Muscle of arm (tissue), 1 donor: ENCODE measurements at regions not wholly inside any gene's neighbourhood (a gene's known extent, or its start where the extent isn't known, plus 50 kb on each side); places are given as distances from the start of the nearest gene placed in this dataset.

ENCODE experiments used
- DNase-seq: peaks from one replicate; pipeline ENCODE4 v3.0.0-alpha.2; 2013

DNA sequence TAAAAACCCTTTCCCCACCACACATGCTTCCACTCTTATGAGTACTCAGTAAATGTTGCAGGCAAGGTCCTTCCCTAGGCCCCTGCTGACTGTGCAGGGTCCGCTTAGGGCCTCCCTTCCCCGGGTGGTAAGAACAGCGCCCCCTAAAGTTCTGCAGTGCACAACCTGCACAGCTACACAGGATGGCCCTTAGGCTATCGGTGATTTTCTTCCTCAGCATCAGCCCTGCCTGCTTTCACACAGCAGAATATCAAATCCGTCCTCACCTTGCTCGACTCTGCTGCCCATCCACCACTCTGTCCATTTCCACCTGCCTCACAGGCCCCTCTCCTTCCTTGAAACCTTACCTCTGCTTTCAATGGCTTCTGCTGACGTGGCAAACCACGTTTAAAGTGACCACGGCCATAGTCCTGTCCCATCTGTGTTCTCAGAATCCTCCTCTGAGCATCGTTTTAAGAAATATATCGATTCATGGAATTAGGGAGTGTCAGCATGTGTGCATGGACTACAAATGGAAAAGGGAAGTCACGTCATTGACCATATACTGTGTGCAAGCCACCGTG, 51.4 kb upstream of the TMEM132E start:
- DNase-seq: no peak

DNA sequence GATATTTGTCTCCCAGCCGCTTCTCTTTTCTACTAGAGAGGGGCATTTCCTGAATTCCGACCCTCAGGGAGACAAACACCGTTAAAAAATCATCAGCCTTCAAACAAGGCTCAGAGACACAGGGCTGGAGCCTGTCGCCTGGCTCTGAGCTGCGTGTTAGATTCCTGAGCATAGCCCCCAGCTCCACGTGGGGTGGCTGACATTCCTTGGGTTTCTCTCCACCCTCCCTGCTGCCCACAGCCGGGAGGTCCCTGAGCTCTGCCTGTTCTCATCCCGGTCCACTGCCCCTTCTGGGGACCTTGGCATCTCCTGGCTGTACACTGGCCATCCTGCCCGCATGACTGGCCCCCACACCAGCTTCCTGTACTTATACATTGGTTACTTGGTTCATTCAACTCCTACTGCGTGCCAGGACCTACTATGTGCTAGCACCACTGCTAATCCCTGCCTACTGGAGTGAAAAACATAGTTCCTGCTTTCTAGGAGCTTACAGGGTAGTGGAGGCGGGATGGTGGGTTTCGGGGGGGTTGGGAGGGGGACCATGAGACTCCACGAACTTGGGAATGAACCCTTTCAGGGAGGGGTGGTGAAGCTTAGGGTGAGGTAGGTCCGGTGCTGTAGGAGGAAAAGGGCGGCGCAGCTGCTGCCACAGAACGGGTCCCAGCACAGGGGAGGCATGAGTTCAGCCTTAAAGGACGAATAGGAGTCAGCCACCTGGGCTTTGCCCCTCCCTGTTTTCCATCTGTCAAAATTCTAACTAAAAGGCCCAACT, 52.1 kb upstream of the TMEM132E start:
- no peak for DNase-seq

- no peak for DNase-seq
Observed at GRCh38 chr17:34525651-34526050, 53.7 kb upstream of the TMEM132E start.

DNA sequence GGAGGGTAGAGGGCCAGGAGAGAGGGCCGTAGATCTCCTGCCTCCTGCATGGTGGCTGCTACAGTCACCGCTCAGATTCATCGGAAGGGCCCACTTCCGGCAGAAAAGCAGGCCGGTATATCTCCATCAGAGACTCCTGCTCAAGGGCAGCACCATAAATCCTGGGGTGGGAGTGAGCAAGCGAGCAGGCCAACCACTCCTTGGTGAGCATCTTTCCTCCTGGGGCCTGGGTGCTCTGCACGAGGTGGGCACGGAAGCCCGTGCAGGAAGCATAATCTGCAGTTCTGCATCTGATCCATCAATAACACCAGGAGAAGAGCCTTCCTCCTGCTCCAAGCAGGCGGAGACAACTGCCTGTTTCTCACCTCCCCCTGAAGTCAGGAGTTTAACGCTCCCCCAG, 57.4 kb upstream of the TMEM132E start:
- DNase-seq: no peak

DNA sequence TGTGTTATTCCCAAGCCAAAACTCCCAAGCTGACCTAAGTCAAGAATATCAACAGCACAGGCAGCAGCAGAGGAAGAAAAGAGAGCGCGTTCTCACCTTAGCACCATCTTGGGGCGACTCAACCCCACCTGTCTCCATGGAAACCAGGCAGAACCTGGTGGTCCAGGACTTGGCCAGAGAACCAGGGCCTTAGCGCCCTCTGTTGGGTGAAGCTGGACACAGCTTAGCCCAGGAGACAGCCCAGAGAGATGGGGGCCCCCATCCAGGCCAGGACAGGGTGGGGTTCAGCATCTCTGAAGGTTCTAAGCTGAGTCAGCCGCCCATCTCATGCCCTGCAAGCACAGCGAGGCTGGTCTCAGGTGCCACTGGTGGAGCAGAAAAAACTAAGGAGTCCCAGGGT, 60.1 kb upstream of the TMEM132E start:
- no peak for DNase-seq

DNA sequence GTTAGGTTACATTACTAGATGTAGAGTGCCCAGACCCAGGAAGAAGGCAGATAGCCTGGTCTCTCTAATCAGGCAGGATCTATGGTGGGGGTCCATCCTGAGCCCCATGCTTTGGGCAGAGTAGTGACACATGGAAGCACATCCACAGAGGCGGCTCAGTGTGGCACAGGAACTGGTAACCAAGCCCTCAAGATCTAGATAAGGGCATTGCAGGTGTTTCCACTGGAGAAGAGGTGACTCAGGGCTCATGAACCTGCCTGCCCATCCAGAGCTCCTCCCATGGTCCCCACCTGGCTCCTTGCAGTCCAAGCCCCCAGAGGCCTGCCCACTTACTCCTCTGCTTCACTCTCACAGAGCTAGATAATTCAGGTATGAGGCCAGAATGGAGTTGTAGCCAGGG, 62.0 kb upstream of the TMEM132E start:
- no peak for DNase-seq

DNA sequence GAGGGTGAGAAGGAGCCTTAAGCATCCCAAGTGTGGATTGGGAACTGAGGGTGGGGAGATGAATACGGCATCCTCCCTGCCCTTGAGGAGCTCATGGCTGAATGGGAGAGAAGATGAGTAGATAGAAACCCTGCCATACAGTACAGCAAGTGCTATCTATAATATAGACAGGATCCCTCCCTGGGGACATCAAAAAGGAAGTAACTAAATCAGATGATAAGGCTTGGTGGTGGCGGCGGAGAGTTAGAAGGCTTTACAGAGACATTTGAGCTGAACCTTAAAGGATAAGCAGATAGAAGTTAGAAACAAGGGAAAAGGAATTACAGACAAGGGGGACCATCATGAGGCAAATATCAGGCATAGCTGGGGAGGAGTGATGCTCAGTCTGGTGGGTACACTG, 67.5 kb upstream of the TMEM132E start:
- no peak for DNase-seq

DNA sequence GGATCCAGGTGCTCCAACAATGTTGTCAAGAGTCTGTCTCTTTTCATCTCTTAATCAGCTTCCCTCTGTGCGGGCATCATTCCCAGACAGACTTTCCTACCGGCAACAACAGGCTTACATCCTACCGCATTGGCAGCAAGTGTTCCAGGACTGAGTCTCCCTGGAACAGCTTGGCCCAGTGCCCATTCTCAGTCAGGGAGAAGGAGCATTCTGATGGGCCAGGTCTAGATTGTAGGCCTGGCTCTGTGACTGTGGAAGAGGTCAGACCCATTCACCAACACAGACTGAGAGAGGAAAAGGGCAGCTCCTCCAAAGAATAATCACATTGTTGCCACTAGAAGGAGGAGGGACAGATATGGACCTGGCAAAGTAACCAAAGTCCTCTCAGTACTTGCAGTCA, 68.1 kb upstream of the TMEM132E start:
- DNase-seq: no peak

DNA sequence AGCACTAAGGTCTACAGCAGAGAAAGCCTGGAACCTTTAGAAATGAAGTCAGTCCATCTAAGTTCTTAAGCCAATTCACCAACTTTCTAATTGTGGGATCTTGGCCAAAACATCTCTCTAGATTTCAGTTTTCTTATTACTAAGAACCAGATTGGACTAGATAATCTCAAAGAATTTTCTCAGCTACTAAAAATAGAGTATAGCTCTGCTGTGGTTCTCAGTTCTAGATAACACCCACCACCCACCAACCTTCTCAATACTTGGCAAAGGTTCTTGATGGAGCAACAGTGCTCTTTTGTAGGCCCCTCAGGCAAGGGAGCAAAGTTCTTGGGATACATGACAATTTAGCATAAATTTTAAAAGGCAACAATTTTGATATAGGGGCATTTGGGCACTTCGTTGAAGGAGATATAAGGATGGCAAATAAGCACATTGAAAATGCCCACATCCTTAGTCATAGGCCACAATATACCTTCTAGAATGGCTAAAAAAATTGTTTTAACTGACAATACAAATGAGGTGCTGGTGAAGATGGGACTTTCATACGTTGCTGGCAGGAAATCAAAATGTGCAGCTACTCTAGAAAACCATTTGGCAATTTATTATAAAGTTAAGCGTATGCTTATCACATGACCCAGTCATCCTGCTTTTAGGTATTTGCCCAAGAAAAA, 74.4 kb upstream of the TMEM132E start:
- no peak for DNase-seq

GRCh38 chr17:34503528-34504195, 75.7 kb upstream of the TMEM132E start:
- no peak for DNase-seq

- no peak for DNase-seq
Observed at GRCh38 chr17:34502426-34502825, 77.0 kb upstream of the TMEM132E start.

GRCh38 chr17:34499576-34499975, 79.8 kb upstream of the TMEM132E start:
- no peak for DNase-seq

DNA sequence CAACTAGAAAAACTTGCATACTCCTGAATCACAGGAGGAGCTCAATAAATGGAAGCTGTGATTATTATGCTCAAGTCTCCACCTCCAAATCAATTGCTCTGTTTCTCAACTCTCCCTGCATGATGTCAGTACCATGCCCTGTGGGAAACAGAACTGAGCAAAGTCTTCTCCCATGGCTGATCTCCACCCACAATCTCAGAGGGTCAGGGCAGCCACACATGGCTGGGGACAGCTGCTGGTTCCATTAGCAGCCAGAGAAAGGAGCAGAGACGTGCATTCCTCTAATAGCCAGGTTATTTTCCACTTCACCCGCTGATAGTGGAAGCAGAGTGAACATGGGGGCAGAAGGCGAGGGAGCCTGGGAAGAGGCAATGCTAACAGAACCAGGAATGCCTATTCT, 85.5 kb upstream of the TMEM132E start:
- no peak for DNase-seq

- no peak for DNase-seq
Observed at GRCh38 chr17:34487626-34488025, 91.8 kb upstream of the TMEM132E start.

- no peak for DNase-seq
Observed at GRCh38 chr17:34486761-34487160, 92.6 kb upstream of the TMEM132E start.

DNA sequence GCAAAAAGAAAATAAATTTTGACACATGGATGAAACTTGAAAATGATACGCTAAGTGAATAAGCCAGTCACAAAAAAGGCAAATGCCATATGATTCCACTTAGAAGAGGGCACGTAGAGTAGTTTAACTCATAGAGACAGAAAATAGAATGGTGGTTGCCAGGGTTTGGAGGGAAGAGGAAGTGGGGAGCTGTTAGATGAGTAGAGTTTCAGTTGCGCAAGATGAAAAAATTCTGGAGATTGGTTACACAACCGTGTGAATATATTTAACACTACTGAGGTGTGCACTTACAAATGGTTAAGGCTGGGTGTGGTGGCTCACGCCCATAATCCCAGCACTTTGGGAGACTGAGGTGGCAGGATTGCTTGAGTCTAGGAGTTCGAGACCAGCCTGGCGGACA, 93.4 kb upstream of the TMEM132E start:
- DNase-seq: no peak

GRCh38 chr17:34484193-34484733, 95.1 kb upstream of the TMEM132E start:
- no peak for DNase-seq

DNA sequence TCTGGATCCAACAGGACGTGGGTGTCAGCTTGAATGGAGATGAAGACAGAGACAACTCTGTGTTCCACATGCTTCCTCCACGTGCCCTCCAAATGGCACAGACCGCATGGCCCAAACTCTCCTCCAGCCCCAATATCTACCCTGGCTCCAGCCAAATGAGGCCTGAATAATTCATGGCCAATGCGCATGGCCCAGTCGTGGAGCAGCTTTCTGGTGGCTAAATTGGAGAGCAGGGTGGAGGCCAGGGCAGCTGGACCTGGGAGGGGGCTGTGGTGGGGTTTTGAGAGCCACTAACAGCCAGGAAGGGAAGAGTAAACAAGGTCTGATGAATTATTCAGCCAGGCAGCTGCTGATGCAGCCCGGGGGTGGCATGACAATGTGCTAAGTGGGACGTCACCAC, 96.7 kb upstream of the TMEM132E start:
- DNase-seq: no peak

GRCh38 chr17:34481779-34482178, 97.6 kb upstream of the TMEM132E start:
- DNase-seq: no peak

- no peak for DNase-seq
Observed at GRCh38 chr17:34479371-34479770, 100.0 kb upstream of the TMEM132E start.

- DNase-seq: no peak
Observed at GRCh38 chr17:34478244-34478643, 101.1 kb upstream of the TMEM132E start.

DNA sequence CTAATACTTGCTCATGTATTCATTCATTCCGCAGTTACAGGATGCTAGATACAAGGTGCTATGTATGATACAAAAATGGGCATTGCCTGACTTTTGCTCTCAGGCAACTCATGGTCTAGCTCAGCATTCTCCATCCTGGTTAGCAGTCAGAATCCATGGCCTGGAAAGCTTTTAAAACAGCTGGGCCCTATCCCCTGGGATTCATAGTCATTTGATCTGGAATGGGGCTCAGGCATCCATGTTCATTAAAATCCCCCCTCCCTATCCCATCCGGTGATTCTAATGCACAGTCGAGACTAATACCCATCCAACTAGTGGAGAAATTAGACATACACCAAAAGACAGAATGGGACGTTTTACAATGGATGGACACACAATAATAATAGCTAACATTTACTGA, 104.1 kb upstream of the TMEM132E start:
- DNase-seq: no peak

- DNase-seq: no peak
Observed at GRCh38 chr17:34474706-34475105, 104.7 kb upstream of the TMEM132E start.
